H1 (cell line): ENCODE measurements at regions not wholly inside any gene's neighbourhood (a gene's known extent, or its start where the extent isn't known, plus 50 kb on each side); places are given as distances from the start of the nearest gene placed in this dataset.

ENCODE experiments used
- CTCF ChIA-PET: fragments of 300-600 bp; sonication (Branson Sonifier 250); formaldehyde crosslinking; loops from one replicate; lab custom pipeline; 2021; ENCODE audit not compliant: partially characterized antibody; lab: Charles Lee
- POLR2A ChIA-PET: fragments of 300-600 bp; sonication (Branson Sonifier 250); formaldehyde crosslinking; loops from one replicate; lab custom pipeline; 2021; ENCODE audit warnings: inconsistent platforms; ENCODE audit not compliant: partially characterized antibody; lab: Charles Lee
- DNase-seq, 2 experiments: peaks; one replicate each; pipeline versions ENCODE4 v3.0.0 to v3.0.0-alpha.2; 2010 to 2022; ENCODE audit warnings: low spot score in 2 of 2, low read depth in 1 of 2, mixed read lengths in 1 of 2
- FAIRE-seq: peaks from 2 replicates; lab custom pipeline; 2011; peaks lifted over from hg19 to GRCh38; lab: Jason Lieb, UNC
- H2AFZ ChIP-seq: 2 replicates; pipeline ENCODE4 v1.8.1; 2012; ENCODE audit warnings: low read length, inconsistent platforms
- H2AK5ac ChIP-seq: 2 replicates; pipeline ENCODE4 v1.6.1; 2013; ENCODE audit warnings: low read depth, low read length
- H2BK120ac ChIP-seq: replicated peaks from 2 replicates; pipeline ENCODE3; 2013; ENCODE audit warnings: low read depth, low read length, inconsistent platforms
- H2BK12ac ChIP-seq: 2 replicates; pipeline ENCODE4 v1.6.1; 2013; ENCODE audit warnings: low read depth, low read length
- H2BK15ac ChIP-seq: 2 replicates; pipeline ENCODE4 v1.6.1; 2013; ENCODE audit warnings: low read length
- H2BK20ac ChIP-seq: 2 replicates; pipeline ENCODE4 v1.6.1; 2013; ENCODE audit warnings: low read length
- H2BK5ac ChIP-seq: 2 replicates; pipeline ENCODE4 v1.6.1; 2013; ENCODE audit warnings: low read depth, low read length
- H3K14ac ChIP-seq: 2 replicates; pipeline ENCODE4 v1.6.1; 2013; ENCODE audit warnings: inconsistent platforms; ENCODE audit not compliant: insufficient read length
- H3K18ac ChIP-seq: 2 replicates; pipeline ENCODE4 v1.6.1; 2013; ENCODE audit warnings: low read length; ENCODE audit errors: extremely low read depth
- H3K23ac ChIP-seq: 2 replicates; pipeline ENCODE4 v1.6.1; 2013; ENCODE audit warnings: inconsistent platforms; ENCODE audit not compliant: insufficient read length
- H3K23me2 ChIP-seq: 2 replicates; pipeline ENCODE4 v1.6.1; 2013; ENCODE audit warnings: low read depth, low read length
- H3K27ac ChIP-seq: 2 replicates; pipeline ENCODE4 v1.6.1; 2011; ENCODE audit warnings: low read depth, low read length, inconsistent platforms
- H3K27me3 ChIP-seq, 4 experiments: replicated peaks in 1 of 4; 1 replicate in 1 of 4; 2 replicates in 3 of 4; pipeline versions ENCODE4 v1.6.1 to v1.8.1; 2011 to 2013; ENCODE audit warnings: low read length in 3 of 4, mild to moderate bottlenecking in 3 of 4, inconsistent platforms in 2 of 4, mixed read lengths in 2 of 4, moderate library complexity in 1 of 4; ENCODE audit not compliant: control insufficient read depth in 3 of 4, insufficient read depth in 3 of 4; ENCODE audit errors: extremely low read depth in 1 of 4
- H3K36me3 ChIP-seq, 4 experiments: 2 replicates each; pipeline versions ENCODE4 v1.6.1 to v1.8.1; 2011 to 2013; ENCODE audit warnings: mild to moderate bottlenecking in 4 of 4, low read length in 3 of 4, moderate library complexity in 2 of 4, control low read depth in 1 of 4, inconsistent platforms in 1 of 4; ENCODE audit not compliant: insufficient read depth in 4 of 4, control insufficient read depth in 2 of 4
- H3K4ac ChIP-seq: replicated peaks from 2 replicates; pipeline ENCODE3; 2013; ENCODE audit warnings: low read length, low read depth, mixed read lengths, inconsistent platforms; ENCODE audit not compliant: insufficient read length
- H3K4me1 ChIP-seq, 4 experiments: replicated peaks in 1 of 4; 1 replicate in 1 of 4; 2 replicates in 3 of 4; pipeline versions ENCODE4 v1.6.1 to v1.8.1; 2011 to 2013; ENCODE audit warnings: low read length in 3 of 4, inconsistent platforms in 2 of 4, mixed read lengths in 1 of 4; ENCODE audit not compliant: insufficient read depth in 4 of 4, control insufficient read depth in 3 of 4
- H3K4me2 ChIP-seq, 2 experiments: 2 replicates each; pipeline versions ENCODE4 v1.6.1 to v1.8.1; 2011 to 2013; ENCODE audit warnings: low read depth in 2 of 2, low read length in 2 of 2, control low read depth in 1 of 2, inconsistent platforms in 1 of 2, mild to moderate bottlenecking in 1 of 2; ENCODE audit not compliant: insufficient read depth in 1 of 2
- H3K4me3 ChIP-seq, 4 experiments: fragments of 200-600, 300-600 bp in 1 of 4; sonication (generic), shearing (Covaris generic), sonication (Bioruptor Twin) in 1 of 4; 2 replicates each; pipeline versions ENCODE4 v1.5.1 to v1.8.1; 2011 to 2016; ENCODE audit warnings: low read length in 4 of 4, low read depth in 3 of 4, control low read depth in 2 of 4, inconsistent platforms in 2 of 4, mild to moderate bottlenecking in 2 of 4, mixed read lengths in 1 of 4, moderate library complexity in 1 of 4; ENCODE audit not compliant: insufficient read depth in 2 of 4; ENCODE audit errors: extremely low read depth in 1 of 4
- H3K56ac ChIP-seq: replicated peaks from 2 replicates; pipeline ENCODE3; 2013; ENCODE audit warnings: low read depth, mild to moderate bottlenecking, mixed read lengths, low read length, inconsistent platforms; ENCODE audit not compliant: insufficient read length
- H3K79me1 ChIP-seq: 2 replicates; pipeline ENCODE4 v1.6.1; 2013; ENCODE audit warnings: low read depth, low read length, control low read depth
- H3K79me2 ChIP-seq, 2 experiments: 2 replicates each; pipeline versions ENCODE4 v1.6.1 to v1.8.1; 2012 to 2013; ENCODE audit warnings: low read length in 2 of 2, mild to moderate bottlenecking in 2 of 2, inconsistent platforms in 1 of 2; ENCODE audit not compliant: insufficient read depth in 2 of 2, control insufficient read depth in 1 of 2
- H3K9ac ChIP-seq, 4 experiments: replicated peaks in 1 of 4; 1 replicate in 1 of 4; 2 replicates in 3 of 4; pipeline versions ENCODE4 v1.6.1 to v1.8.1; 2011 to 2013; ENCODE audit warnings: low read depth in 3 of 4, low read length in 3 of 4, control low read depth in 2 of 4, mild to moderate bottlenecking in 2 of 4, moderate library complexity in 2 of 4, inconsistent platforms in 1 of 4; ENCODE audit errors: extremely low read depth in 1 of 4
- H3K9me3 ChIP-seq, 2 experiments: 2 replicates each; pipeline versions ENCODE4 v1.6.1 to v1.8.1; 2012 to 2013; ENCODE audit warnings: mild to moderate bottlenecking in 2 of 2, moderate library complexity in 2 of 2, control low read depth in 1 of 2, inconsistent platforms in 1 of 2, low read depth in 1 of 2, low read length in 1 of 2, mixed read lengths in 1 of 2; ENCODE audit not compliant: insufficient read depth in 2 of 2
- H4K20me1 ChIP-seq, 2 experiments: replicated peaks in 1 of 2; 2 replicates each; pipeline versions ENCODE3 to v1.8.1; 2011 to 2013; ENCODE audit warnings: inconsistent platforms in 2 of 2, low read length in 2 of 2, mild to moderate bottlenecking in 1 of 2; ENCODE audit not compliant: insufficient read depth in 2 of 2, control insufficient read depth in 1 of 2
- H4K5ac ChIP-seq: 2 replicates; pipeline ENCODE4 v1.6.1; 2013; ENCODE audit warnings: low read length, low read depth, mixed read lengths, inconsistent platforms; ENCODE audit not compliant: insufficient read length
- H4K8ac ChIP-seq: 2 replicates; pipeline ENCODE4 v1.8.0; 2013; ENCODE audit warnings: mild to moderate bottlenecking, moderate library complexity, low read length, inconsistent platforms; ENCODE audit not compliant: insufficient read depth; ENCODE audit errors: extremely low read depth
- H4K91ac ChIP-seq: replicated peaks from 2 replicates; pipeline ENCODE3; 2013; ENCODE audit warnings: low read length, mixed read lengths, inconsistent platforms; ENCODE audit not compliant: insufficient read length
- BCL11A ChIP-seq, 2 experiments: IDR thresholded peaks; one replicate each; pipeline ENCODE4 v1.6.1; 2011; ENCODE audit warnings: low read depth in 2 of 2, low read length in 2 of 2, mild to moderate bottlenecking in 2 of 2
- CBX8 ChIP-seq: fragments of 300-800, 300-1000 bp; sonication (generic); IDR thresholded peaks from 2 replicates; pipeline ENCODE4 v1.7.1; 2016; ENCODE audit warnings: low read depth, low read length, borderline replicate concordance
- JUND ChIP-seq: IDR thresholded peaks from 2 replicates; pipeline ENCODE4 v1.6.1; 2011; ENCODE audit warnings: mild to moderate bottlenecking, improper control_type of control experiment, low read length
- MAFK ChIP-seq: IDR thresholded peaks from 2 replicates; pipeline ENCODE4 v1.6.1; 2012; ENCODE audit warnings: low read depth, mild to moderate bottlenecking, improper control_type of control experiment, low read length
- NANOG ChIP-seq: IDR thresholded peaks from 2 replicates; pipeline ENCODE4 v1.6.1; 2011; ENCODE audit warnings: low read length, low read depth, mild to moderate bottlenecking, inconsistent platforms; ENCODE audit not compliant: insufficient read depth, poor library complexity, severe bottlenecking
- RAD21 ChIP-seq, 2 experiments: IDR thresholded peaks in 1 of 2; conservative IDR thresholded peaks in 1 of 2; 2 replicates each; pipeline ENCODE4 v1.6.1; 2011; ENCODE audit warnings: low read depth in 2 of 2, low read length in 2 of 2, improper control_type of control experiment in 1 of 2, inconsistent platforms in 1 of 2, mild to moderate bottlenecking in 1 of 2, moderate library complexity in 1 of 2
- RXRA ChIP-seq: IDR thresholded peaks from 2 replicates; pipeline ENCODE4 v1.6.1; 2011; ENCODE audit warnings: low read depth, mild to moderate bottlenecking, low read length, moderate library complexity; ENCODE audit not compliant: insufficient read depth
- SIN3A ChIP-seq, 2 experiments: IDR thresholded peaks in 1 of 2; conservative IDR thresholded peaks in 1 of 2; 2 replicates each; pipeline ENCODE4 v1.6.1; 2011 to 2012; ENCODE audit warnings: low read length in 2 of 2, improper control_type of control experiment in 1 of 2, low read depth in 1 of 2, mild to moderate bottlenecking in 1 of 2
- SIRT6 ChIP-seq: IDR thresholded peaks from one replicate; pipeline ENCODE4 v1.7.1; 2012; ENCODE audit warnings: low read length, inconsistent platforms
- SRF ChIP-seq: IDR thresholded peaks from 2 replicates; pipeline ENCODE4 v1.6.1; 2011; ENCODE audit warnings: mild to moderate bottlenecking, low read depth, low read length, moderate library complexity
- TAF7 ChIP-seq: optimal IDR thresholded peaks from 2 replicates; pipeline ENCODE3; 2011; ENCODE audit warnings: low read depth, mild to moderate bottlenecking, inconsistent platforms, low read length, moderate library complexity, borderline replicate concordance
- WGBS, 2 experiments: shearing (Covaris generic) in 1 of 2; methylation state at CpG; one replicate each; pipeline versions ENCODE4 v1.1.6 to v1.1.7; 2013 to 2015; ENCODE audit warnings: low lambda C conversion rate in 2 of 2, mixed read lengths in 2 of 2, inconsistent platforms in 1 of 2, low coverage in 1 of 2, missing lambda C conversion rate in 1 of 2; ENCODE audit not compliant: insufficient replicate concordance in 2 of 2, insufficient coverage in 1 of 2, insufficient read length in 1 of 2; ENCODE audit errors: extremely low coverage in 1 of 2, missing lambda C conversion rate in 1 of 2; 5-methylcytosine and 5-hydroxymethylcytosine counted together

GRCh38 chr14:101227611-101228594 is 324.4 kb upstream of the RTL1 start:
- H3K79me2 ChIP-seq, result no peaks in the 10 kb centered on the region
- H3K4me3 ChIP-seq, result no peak overlapping the region
- no peak overlapping the region for H4K91ac ChIP-seq
- H2BK12ac ChIP-seq, result no peak overlapping the region
- FAIRE-seq (no peak), DNase-seq (peak in 1 of 2 experiments; percentile 43)
- no peak overlapping the region for H2BK20ac ChIP-seq
- WGBS, 2 experiments, result 85% methylated on average over 39 of the region's 41 CpGs; no CpG with 5 or more reads in 1 of the 2 experiments
- H3K36me3 ChIP-seq, result no peaks in the 10 kb centered on the region
- H3K4ac ChIP-seq, result no peak overlapping the region
- no peak overlapping the region for H3K56ac ChIP-seq
- H3K27ac ChIP-seq, result no peak overlapping the region
- H4K20me1 ChIP-seq, result no peaks in the 10 kb centered on the region
- H3K9me3 ChIP-seq, result no peaks in the 10 kb centered on the region
- no peak overlapping the region; the same call in 1 of the 2 replicates for H4K8ac ChIP-seq
- H3K4me2 ChIP-seq, result no peak overlapping the region
- ChIA-PET CTCF (interaction anchor here (0.8 to 1.5 kb wide), 4 partner anchors 10 to 376 kb away, joined by 3 to 4 read pairs (median 3); no protein-coding TSS in a partner anchor), POLR2A (no interaction called here)
- no peak overlapping the region for H2AK5ac ChIP-seq
- H3K14ac ChIP-seq, result no peak overlapping the region
- no peak overlapping the region for H2BK5ac ChIP-seq
- peaks cover 5 to 22% (median 12%) of the 10 kb centered on the region in 4 experiments for H3K4me1 ChIP-seq
- H3K9ac ChIP-seq, result no peak overlapping the region
- H2AFZ ChIP-seq, result no peak overlapping the region
- H3K79me1 ChIP-seq, result no peaks in the 10 kb centered on the region
- no peak overlapping the region for H4K5ac ChIP-seq
- no peak overlapping the region for H2BK120ac ChIP-seq
- no peak overlapping the region for H3K23ac ChIP-seq
- H2BK15ac ChIP-seq, result no peak overlapping the region
- H3K18ac ChIP-seq, result no peak overlapping the region
- peaks cover 0 to 4% (median 0%) of the 10 kb centered on the region in 4 experiments; a peak in 3 of 7 replicates for H3K27me3 ChIP-seq
- no peaks in the 10 kb centered on the region for H3K23me2 ChIP-seq
- TF ChIP-seq RAD21 (IDR thresholded peaks at IDR 0.05 in 1 of 2, conservative IDR thresholded peaks at IDR 0.05 in 1 of 2; ENCODE audit: low read depth in 2 of 2, low read length in 2 of 2) (no peak), NANOG (no peak), CBX8 (no peak), SIRT6 (no peak), TAF7 (no peak), SRF (no peak), JUND (no peak), SIN3A (conservative IDR thresholded peaks at IDR 0.05 in 1 of 2, IDR thresholded peaks at IDR 0.05 in 1 of 2; ENCODE audit: low read depth in 1 of 2, low read length in 2 of 2) (no peak), RXRA (no peak), MAFK (no peak), BCL11A (IDR thresholded peaks at IDR 0.05; ENCODE audit: low read depth in 2 of 2, low read length in 2 of 2) (no peak)
